ENCODE measurements at regions not wholly inside any gene's neighbourhood (a gene's known extent, or its start where the extent isn't known, plus 50 kb on each side); places are given as distances from the start of the nearest gene placed in this dataset.

GRCh38 chr20:39328347-39328746 lies 366.2 kb downstream of the DHX35 start:
- H3K4me3 ChIP-seq (ENCODE audit: low read depth, low read length), result no peak overlapping the region
- no peak for DNase-seq (ENCODE audit: low read depth)
- TF ChIP-seq CTCF (IDR thresholded peaks at IDR 0.05; ENCODE audit: low read depth, low read length, missing control alignments), result no peak
- in situ Hi-C loops (cut with HindIII; ENCODE audit: low sequenced_read_pairs), result no loop called here

- TF ChIP-seq CTCF (IDR thresholded peaks at IDR 0.05; ENCODE audit: low read depth, low read length, missing control alignments), result no peak
- no peak for DNase-seq (ENCODE audit: low read depth)
- in situ Hi-C loops (cut with HindIII; ENCODE audit: low sequenced_read_pairs), result no loop called here
- no peak overlapping the region for H3K4me3 ChIP-seq (ENCODE audit: low read depth, low read length)
Measured at GRCh38 chr20:39326050-39326449, 363.9 kb downstream of the DHX35 start.

GRCh38 chr20:39318911-39319310 lies 356.8 kb downstream of the DHX35 start:
- in situ Hi-C loops (cut with HindIII; ENCODE audit: low sequenced_read_pairs), result no loop called here
- TF ChIP-seq CTCF (IDR thresholded peaks at IDR 0.05; ENCODE audit: low read depth, low read length, missing control alignments), result no peak
- no peak overlapping the region for H3K4me3 ChIP-seq (ENCODE audit: low read depth, low read length)
- DNase-seq (ENCODE audit: low read depth), result no peak

DNA sequence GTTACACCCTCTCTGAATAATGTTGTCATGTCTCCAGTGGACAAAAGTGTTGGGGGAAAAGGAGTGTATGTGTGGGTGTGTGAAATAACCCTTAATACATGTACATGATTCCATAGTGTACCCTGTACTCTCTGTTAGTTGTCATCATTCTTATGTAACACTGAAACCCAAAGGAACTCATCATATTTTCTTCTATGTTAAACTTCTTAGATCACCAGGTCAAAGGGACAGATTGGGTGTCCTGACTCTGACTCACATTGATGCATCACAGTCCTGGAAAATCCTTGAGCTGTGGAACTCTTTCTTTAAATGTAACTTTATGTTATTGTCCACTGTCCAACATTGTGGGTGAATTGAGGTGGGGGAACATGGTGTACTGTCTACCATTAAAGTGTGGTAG lies 350.5 kb downstream of the DHX35 start:
- in situ Hi-C loops (cut with HindIII; ENCODE audit: low sequenced_read_pairs), result no loop called here
- no peak for DNase-seq (ENCODE audit: low read depth)
- H3K4me3 ChIP-seq (ENCODE audit: low read depth, low read length), result no peak overlapping the region
- TF ChIP-seq CTCF (IDR thresholded peaks at IDR 0.05; ENCODE audit: low read depth, low read length, missing control alignments), result no peak

DNA sequence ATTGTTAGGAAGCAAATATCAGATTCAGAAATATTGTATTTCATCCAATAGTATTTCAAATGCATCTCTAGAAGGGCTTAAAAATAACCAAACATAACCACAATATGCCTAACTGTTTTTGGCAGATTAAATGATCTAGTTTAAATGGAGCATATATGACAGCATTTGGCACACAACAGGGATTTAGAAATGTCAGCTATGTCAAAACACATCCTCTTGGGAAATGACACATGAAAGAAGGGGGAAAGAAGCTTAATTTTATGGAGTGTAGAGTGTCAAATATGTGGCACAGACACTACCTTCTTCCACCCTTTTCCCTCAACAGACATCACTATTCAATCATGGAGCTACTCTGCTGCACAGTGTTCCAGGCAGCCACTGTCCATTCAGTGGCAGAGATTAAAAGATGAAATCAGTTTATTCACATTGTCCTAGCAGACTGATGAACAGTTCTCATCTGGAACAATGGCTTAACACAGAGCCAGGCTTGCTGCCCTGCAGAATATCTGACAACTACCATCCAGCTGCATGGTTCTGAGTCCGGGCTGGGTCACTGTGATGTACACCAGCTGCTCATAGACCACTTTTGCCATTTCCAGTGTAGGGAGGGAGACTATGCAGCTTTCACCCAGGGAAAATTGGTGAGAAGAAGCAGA lies 349.8 kb downstream of the DHX35 start:
- TF ChIP-seq CTCF (IDR thresholded peaks at IDR 0.05; ENCODE audit: low read depth, low read length, missing control alignments), result no peak
- no peak for DNase-seq (ENCODE audit: low read depth)
- no peak overlapping the region for H3K4me3 ChIP-seq (ENCODE audit: low read depth, low read length)
- in situ Hi-C loops (cut with HindIII; ENCODE audit: low sequenced_read_pairs), result no loop called here

DNA sequence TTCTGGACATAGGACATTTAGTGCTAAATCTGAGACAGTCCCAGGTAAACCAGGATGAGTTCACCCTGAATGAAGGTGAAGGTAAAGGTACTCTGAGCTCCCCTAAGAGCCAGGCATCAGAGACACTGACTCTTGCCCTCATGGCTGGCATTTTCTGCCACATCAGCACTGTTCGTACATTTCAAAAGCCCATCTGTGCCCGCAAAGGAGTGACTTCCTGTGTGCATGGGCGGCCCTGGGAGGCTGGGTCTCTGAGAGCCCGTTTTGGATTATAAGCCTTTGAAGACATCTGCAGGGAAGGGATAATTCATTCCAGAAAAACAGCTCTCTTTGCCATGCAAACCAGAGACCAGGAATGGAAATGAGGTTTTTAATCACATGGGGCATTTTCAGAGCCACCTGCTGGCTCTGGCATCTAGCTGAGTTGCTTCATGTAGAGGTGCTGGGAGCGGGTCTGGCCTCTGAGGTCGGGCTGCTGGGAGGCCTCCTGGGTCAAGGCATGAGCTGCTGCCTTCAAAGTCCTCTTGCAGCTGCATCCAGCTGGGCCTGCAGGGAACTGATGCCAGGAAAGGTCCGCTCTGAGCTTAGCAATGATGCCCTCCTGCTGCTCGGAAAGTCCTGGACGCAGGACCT lies 348.3 kb downstream of the DHX35 start:
- no peak overlapping the region for H3K4me3 ChIP-seq (ENCODE audit: low read depth, low read length)
- in situ Hi-C loops (cut with HindIII; ENCODE audit: low sequenced_read_pairs), result no loop called here
- no peak for DNase-seq (ENCODE audit: low read depth)
- TF ChIP-seq CTCF (IDR thresholded peaks at IDR 0.05; ENCODE audit: low read depth, low read length, missing control alignments), result no peak
